ENCODE measurements at regions not wholly inside any gene's neighbourhood (a gene's known extent, or its start where the extent isn't known, plus 50 kb on each side); places are given as distances from the start of the nearest gene placed in this dataset.
"Not testable (repeated sequence)": the region's sequence is repeated elsewhere in the genome, so short reads cannot be mapped to it uniquely, and the experiment has no call there.

DNA sequence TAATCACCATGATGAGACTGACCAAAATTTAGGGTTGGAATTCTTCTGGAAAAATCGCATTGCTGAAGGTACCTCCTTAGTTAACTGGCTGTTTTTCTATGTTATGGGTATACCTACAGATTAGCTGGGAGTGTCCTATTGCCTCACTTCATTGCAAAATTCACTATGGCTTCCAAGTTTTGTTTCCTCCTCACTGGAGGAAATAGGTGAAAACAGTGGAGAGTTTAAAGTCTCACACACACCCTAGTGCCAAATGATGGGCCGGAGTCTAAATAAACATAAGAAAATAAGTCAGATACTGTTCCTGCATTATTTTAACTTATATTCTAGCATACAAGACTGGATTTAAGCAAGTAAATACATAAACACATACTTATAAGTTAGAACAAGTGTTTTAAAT lies 98.2 kb downstream of the AHR start:
- Histone ChIP-seq H3K27ac (no peak overlapping the region), H3K4me3 (no peak overlapping the region)

GRCh38 chr7:17401791-17402627 lies 103.6 kb downstream of the AHR start:
- Histone ChIP-seq H3K27ac (peak overlapping the region in 1 of 21 experiments; percentile 52), H3K4me3 (no peak overlapping the region)

- Histone ChIP-seq H3K4me3 (no peak overlapping the region), H3K27ac (peak overlapping the region in 2 of 21 experiments; percentile 24 to 52)
These were observed 104.3 kb downstream of the AHR start for GRCh38 chr7:17402628-17403278.

- Histone ChIP-seq H3K27ac (no peak overlapping the region), H3K4me3 (no peak overlapping the region)
These were observed 105.6 kb downstream of the AHR start for GRCh38 chr7:17404006-17404405.

- Histone ChIP-seq H3K4me3 (no peak overlapping the region), H3K27ac (peak overlapping the region in 1 of 21 experiments; percentile 62)
These were observed 107.3 kb downstream of the AHR start for GRCh38 chr7:17405786-17406185.

DNA sequence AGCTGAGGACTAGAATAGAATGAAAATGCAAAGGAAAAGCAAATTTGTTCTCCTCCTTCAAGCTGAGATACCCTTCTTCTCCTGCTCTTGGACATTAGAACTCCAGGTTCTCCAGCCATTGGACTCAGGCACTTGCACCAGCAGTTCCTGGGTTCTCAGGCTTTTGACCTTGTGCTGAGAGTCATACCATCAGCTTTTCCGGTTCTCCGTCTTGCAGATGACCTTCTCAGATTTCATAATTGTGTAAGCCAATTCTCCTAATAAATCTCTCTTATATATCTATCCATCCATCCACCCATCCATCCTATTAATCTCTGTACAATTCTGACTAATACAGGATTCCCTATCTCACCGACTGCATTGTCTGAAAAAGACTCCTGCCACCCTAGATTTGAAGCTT lies 108.3 kb downstream of the AHR start:
- Histone ChIP-seq H3K4me3 (no peak overlapping the region), H3K27ac (peak overlapping the region in 3 of 21 experiments; percentile 15 to 62 (median 40))

- peak overlapping the region in 5 of 21 experiments; percentile 5 to 62 (median 40) for H3K27ac ChIP-seq
- H3K4me3 ChIP-seq: no peak overlapping the region
These were observed 108.8 kb downstream of the AHR start for GRCh38 chr7:17407229-17407628.

- Histone ChIP-seq H3K27ac (peak overlapping the region in 7 of 21 experiments; percentile 7 to 62 (median 34)), H3K4me3 (no peak overlapping the region)
These were observed 109.9 kb downstream of the AHR start for GRCh38 chr7:17408245-17408903.

- Histone ChIP-seq H3K4me3 (no peak overlapping the region), H3K27ac (peak overlapping the region in 3 of 21 experiments; percentile 7 to 58 (median 34))
These were observed 110.4 kb downstream of the AHR start for GRCh38 chr7:17408904-17409290.

- Histone ChIP-seq H3K4me3 (no peak overlapping the region), H3K27ac (no peak overlapping the region)
These were observed 113.5 kb downstream of the AHR start for GRCh38 chr7:17411922-17412321.

- H3K27ac ChIP-seq: no peak overlapping the region
- no peak overlapping the region for H3K4me3 ChIP-seq
These were observed 114.4 kb downstream of the AHR start for GRCh38 chr7:17412883-17413282.

- no peak overlapping the region for H3K27ac ChIP-seq
- no peak overlapping the region for H3K4me3 ChIP-seq
These were observed 117.5 kb downstream of the AHR start for GRCh38 chr7:17415955-17416354.

DNA sequence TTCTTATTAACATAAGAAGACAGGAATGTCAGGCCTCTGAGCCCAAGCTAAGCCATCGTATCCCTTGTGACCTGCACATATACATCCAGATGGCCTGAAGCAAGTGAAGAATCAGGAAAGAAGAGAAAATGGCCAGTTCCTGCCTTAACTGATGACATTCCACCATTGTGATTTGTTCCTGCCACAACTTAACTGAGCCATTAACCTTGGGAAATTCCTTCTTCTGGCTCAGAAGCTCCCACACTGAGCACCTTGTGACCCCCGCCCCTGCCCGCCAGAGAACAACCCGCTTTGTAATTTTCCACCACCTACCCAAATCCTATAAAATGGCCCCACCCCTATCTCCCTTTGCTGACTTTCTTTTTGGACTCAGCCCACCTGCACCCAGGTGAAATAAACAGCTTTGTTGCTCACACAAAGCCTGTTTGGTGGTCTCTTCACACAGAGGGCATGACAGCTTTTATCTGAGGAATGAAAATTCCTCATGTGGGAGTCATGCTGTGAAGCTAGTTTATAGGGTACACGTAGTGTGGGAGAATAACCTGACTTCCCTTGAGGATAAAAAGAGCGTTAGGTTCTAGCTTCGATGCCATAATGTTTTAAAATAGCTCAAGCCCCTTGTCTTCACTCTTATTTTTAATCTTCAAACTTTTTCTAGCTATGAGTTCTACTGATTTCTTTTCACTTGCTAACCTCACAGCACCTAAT lies 122.0 kb downstream of the AHR start:
- H3K4me3 ChIP-seq: not testable (repeated sequence)
- peak overlapping the region in 2 of 21 experiments; percentile 10 to 67 for H3K27ac ChIP-seq

DNA sequence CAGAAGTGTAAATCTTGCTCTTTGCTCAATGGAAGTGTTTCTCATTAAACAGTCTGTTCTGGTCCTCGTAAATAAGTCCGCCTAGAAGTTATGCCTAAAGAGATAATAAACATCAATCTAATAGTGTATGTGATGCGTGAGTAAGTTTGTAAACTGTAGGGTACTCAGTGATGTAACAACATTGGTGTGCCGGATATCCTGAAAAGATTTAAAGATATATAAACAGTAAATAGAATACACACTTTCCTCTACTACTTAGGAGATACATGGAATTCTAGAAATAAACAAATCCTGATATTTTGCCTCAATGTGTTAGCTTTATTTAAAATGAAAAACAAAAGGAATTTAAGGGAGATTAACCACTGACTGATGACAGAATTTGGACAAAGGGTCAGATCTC lies 123.5 kb downstream of the AHR start:
- Histone ChIP-seq H3K4me3 (no peak overlapping the region), H3K27ac (peak overlapping the region in 4 of 21 experiments; percentile 5 to 67 (median 32))

DNA sequence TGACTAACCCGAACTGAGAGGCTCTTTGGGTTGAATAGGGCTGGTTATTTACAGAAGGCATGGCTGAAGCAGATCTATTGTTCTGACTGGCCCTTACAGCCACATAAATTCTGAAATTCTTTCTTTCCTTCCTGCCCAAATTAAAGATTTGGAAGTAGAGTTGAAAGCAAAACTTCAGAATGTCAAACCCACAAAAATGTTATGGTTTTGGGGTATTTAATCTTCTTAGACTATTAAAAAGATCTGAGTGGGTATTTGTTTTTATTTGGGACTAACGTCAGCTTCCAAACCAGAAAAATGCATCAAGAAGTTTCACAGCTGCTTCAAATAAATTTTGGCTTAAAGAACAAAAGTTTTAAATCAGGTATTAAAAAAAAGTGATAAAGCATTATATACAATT lies 124.5 kb downstream of the AHR start:
- Histone ChIP-seq H3K4me3 (no peak overlapping the region), H3K27ac (peak overlapping the region in 2 of 21 experiments; percentile 10 to 67)

DNA sequence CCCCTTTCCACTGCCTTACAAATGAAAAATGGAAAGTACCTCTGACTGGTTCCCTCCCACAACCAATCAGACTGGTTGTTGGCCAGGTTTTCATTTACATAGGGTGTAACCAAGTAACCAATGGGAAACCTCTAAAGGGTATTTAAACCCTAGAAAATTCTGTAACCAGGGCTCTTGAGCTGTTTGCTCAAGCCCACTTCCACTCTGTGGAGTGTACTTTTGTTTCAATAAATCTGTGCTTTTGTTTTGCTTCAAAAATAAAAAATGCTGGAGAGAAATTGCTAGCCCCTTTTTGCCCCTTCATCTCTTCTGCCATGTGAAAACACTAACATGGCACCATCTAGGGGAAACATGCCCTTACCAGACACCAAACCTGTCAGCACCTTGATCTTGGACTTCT lies 129.5 kb downstream of the AHR start:
- Histone ChIP-seq H3K4me3 (no peak overlapping the region), H3K27ac (no peak overlapping the region)

- H3K4me3 ChIP-seq: no peak overlapping the region
These were observed 131.1 kb downstream of the AHR start for GRCh38 chr7:17429579-17429978.

DNA sequence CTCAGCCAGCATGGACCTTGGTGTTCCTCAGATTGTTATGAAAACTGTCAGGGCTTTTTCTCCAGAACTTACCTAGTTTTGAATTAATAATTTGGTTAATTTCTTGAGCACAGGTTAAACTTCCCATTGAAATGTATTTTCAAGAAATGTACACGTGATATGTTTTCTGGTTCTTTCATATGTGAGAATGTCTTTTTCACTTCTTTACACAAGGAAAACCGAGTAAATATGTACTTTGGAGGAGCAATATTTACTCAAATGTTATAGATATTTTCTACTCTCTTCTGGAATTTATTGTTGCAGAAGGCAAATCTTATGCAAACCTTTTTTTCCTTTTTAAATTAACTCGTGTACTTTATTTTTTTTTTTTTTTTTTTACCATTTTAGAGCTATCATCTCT lies 134.3 kb downstream of the AHR start:
- Histone ChIP-seq H3K27ac (no peak overlapping the region), H3K4me3 (no peak overlapping the region)

More at GRCh38 chr7:17429579-17429978, 131.1 kb downstream of the AHR start:
- H3K27ac ChIP-seq: no peak overlapping the region

- no peak overlapping the region for H3K27ac ChIP-seq
- no peak overlapping the region for H3K4me3 ChIP-seq
These were observed 135.7 kb downstream of the AHR start for GRCh38 chr7:17434191-17434590.

Data from skin epidermis (tissue), 12 donors.